ENCODE measurements at regions not wholly inside any gene's neighbourhood (a gene's known extent, or its start where the extent isn't known, plus 50 kb on each side); places are given as distances from the start of the nearest gene placed in this dataset.

- no peaks in the 10 kb centered on the region for H3K36me3 ChIP-seq (ENCODE audit: insufficient read depth, low read length)
- H3K27me3 ChIP-seq (ENCODE audit: insufficient read depth, low read length) = no peaks in the 10 kb centered on the region
- no peaks in the 10 kb centered on the region for H4K20me1 ChIP-seq (ENCODE audit: insufficient read depth, low read length)
- no peak overlapping the region for H3K4me2 ChIP-seq (ENCODE audit: insufficient read depth, low read length)
- no peaks in the 10 kb centered on the region for H3K9me3 ChIP-seq (ENCODE audit: low read depth, low read length)
- no peak for DNase-seq (ENCODE audit: insufficient read length, low spot score, missing footprints)
- TF ChIP-seq CTCF (IDR thresholded peaks at IDR 0.05; ENCODE audit: extremely low read depth, low read depth, low read length) = no peak
- H2AFZ ChIP-seq (ENCODE audit: low read length) = no peak overlapping the region
- peak overlapping the region; percentile 48 for H3K27ac ChIP-seq (ENCODE audit: low read depth, low read length)
- H3K4me3 ChIP-seq (ENCODE audit: insufficient read depth, low read length) = no peak overlapping the region
- peaks cover 19% of the 10 kb centered on the region for H3K4me1 ChIP-seq (ENCODE audit: insufficient read depth, low read length)
- no peaks in the 10 kb centered on the region for H3K79me2 ChIP-seq (ENCODE audit: insufficient read depth, low read length)
Measured at GRCh38 chr4:79651456-79651855, 243.4 kb upstream of the GK2 start.

GRCh38 chr4:79650794-79651431, 242.9 kb upstream of the GK2 start:
- Histone ChIP-seq H4K20me1 (ENCODE audit: insufficient read depth, low read length) (no peaks in the 10 kb centered on the region), H3K27ac (ENCODE audit: low read depth, low read length) (peak overlapping the region; percentile 48), H3K36me3 (ENCODE audit: insufficient read depth, low read length) (no peaks in the 10 kb centered on the region), H3K27me3 (ENCODE audit: insufficient read depth, low read length) (no peaks in the 10 kb centered on the region), H3K79me2 (ENCODE audit: insufficient read depth, low read length) (no peaks in the 10 kb centered on the region), H3K4me2 (ENCODE audit: insufficient read depth, low read length) (peak overlapping the region; percentile 70), H3K4me1 (ENCODE audit: insufficient read depth, low read length) (peaks cover 19% of the 10 kb centered on the region), H3K4me3 (ENCODE audit: insufficient read depth, low read length) (no peak overlapping the region), H2AFZ (ENCODE audit: low read length) (no peak overlapping the region), H3K9me3 (ENCODE audit: low read depth, low read length) (no peaks in the 10 kb centered on the region)
- no peak for TF ChIP-seq CTCF (IDR thresholded peaks at IDR 0.05; ENCODE audit: extremely low read depth, low read depth, low read length)
- peak; percentile 62 for DNase-seq (ENCODE audit: insufficient read length, low spot score, missing footprints)

- DNase-seq (ENCODE audit: insufficient read length, low spot score, missing footprints) = no peak
Measured at GRCh38 chr4:79650217-79650616, 242.2 kb upstream of the GK2 start.

GRCh38 chr4:79645942-79646341, 237.9 kb upstream of the GK2 start:
- no peak for TF ChIP-seq CTCF (IDR thresholded peaks at IDR 0.05; ENCODE audit: extremely low read depth, low read depth, low read length)
- no peak for DNase-seq (ENCODE audit: insufficient read length, low spot score, missing footprints)
- Histone ChIP-seq H3K9me3 (ENCODE audit: low read depth, low read length) (no peaks in the 10 kb centered on the region), H3K4me3 (ENCODE audit: insufficient read depth, low read length) (no peak overlapping the region), H3K79me2 (ENCODE audit: insufficient read depth, low read length) (no peaks in the 10 kb centered on the region), H3K4me2 (ENCODE audit: insufficient read depth, low read length) (no peak overlapping the region), H2AFZ (ENCODE audit: low read length) (no peak overlapping the region), H3K4me1 (ENCODE audit: insufficient read depth, low read length) (peaks cover 9% of the 10 kb centered on the region), H3K36me3 (ENCODE audit: insufficient read depth, low read length) (no peaks in the 10 kb centered on the region), H4K20me1 (ENCODE audit: insufficient read depth, low read length) (no peaks in the 10 kb centered on the region), H3K27me3 (ENCODE audit: insufficient read depth, low read length) (no peaks in the 10 kb centered on the region), H3K27ac (ENCODE audit: low read depth, low read length) (no peak overlapping the region)

More at GRCh38 chr4:79650217-79650616, 242.2 kb upstream of the GK2 start:
- H3K36me3 ChIP-seq (ENCODE audit: insufficient read depth, low read length) = no peaks in the 10 kb centered on the region
- no peak overlapping the region for H3K4me3 ChIP-seq (ENCODE audit: insufficient read depth, low read length)
- peak overlapping the region; percentile 70 for H3K4me2 ChIP-seq (ENCODE audit: insufficient read depth, low read length)
- no peaks in the 10 kb centered on the region for H3K27me3 ChIP-seq (ENCODE audit: insufficient read depth, low read length)
- no peaks in the 10 kb centered on the region for H4K20me1 ChIP-seq (ENCODE audit: insufficient read depth, low read length)
- no peaks in the 10 kb centered on the region for H3K9me3 ChIP-seq (ENCODE audit: low read depth, low read length)
- H3K4me1 ChIP-seq (ENCODE audit: insufficient read depth, low read length) = peaks cover 19% of the 10 kb centered on the region
- H3K79me2 ChIP-seq (ENCODE audit: insufficient read depth, low read length) = no peaks in the 10 kb centered on the region
- H3K27ac ChIP-seq (ENCODE audit: low read depth, low read length) = no peak overlapping the region
- no peak overlapping the region for H2AFZ ChIP-seq (ENCODE audit: low read length)
- TF ChIP-seq CTCF (IDR thresholded peaks at IDR 0.05; ENCODE audit: extremely low read depth, low read depth, low read length) = no peak
